KBM-7 (cell line): ENCODE measurements at regions not wholly inside any gene's neighbourhood (a gene's known extent, or its start where the extent isn't known, plus 50 kb on each side); places are given as distances from the start of the nearest gene placed in this dataset.
"Not testable (repeated sequence)": the region's sequence is repeated elsewhere in the genome, so short reads cannot be mapped to it uniquely, and the experiment has no call there.

ENCODE experiments used
- DNase-seq: peaks from one replicate; pipeline ENCODE4 v3.0.0-alpha.2; 2015
- in situ Hi-C: fragments of 300-500 bp; cut with MboI; formaldehyde crosslinking; loops from 2 replicates; pipeline ENCODE4 v1.14.3; 2020; ENCODE audit warnings: low sequenced_read_pairs, low pct_unique_long_range_greater_than_20kb, mixed read lengths

GRCh38 chr16:85199880-85200279 is 87.6 kb upstream of the CIBAR2 start:
- no peak for DNase-seq
- in situ Hi-C loops, result no loop called here

DNA sequence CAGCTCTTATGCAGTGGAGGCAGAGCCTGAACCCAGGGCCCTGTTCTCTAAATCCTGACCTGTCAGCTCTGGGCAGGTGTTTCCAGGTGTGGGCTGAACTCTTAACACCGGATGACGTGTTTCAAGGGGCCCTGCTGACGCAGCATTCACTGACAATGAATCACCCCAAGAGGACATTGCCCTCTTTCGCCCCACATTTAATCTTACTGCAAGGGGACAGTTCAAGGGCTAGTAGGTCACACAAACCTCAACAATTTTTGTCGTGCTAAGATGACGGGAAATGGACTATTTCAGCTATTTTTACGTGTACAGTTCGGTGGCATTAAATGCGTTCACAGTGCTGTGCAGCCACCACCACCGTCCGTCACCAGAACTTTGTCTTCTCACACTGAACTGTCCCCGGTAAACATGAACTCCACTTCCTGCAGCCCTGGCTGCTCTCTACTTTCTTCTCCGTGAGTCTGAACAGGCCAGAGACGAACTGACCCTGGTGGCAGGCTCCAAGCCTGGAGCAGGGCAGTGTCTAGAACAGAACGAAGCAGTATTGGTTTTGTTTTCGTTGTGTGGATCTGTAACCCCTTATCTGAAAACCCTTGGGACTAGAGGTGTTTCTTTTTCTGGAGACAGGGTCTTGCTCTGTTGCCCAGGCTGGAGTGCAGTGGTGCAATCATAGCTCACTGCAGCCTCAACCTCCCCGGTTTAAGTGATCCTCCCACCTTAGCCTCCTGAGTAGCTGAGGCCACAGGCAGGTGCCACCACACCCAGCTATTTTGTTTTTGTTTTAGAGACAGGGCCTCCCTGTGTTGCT is 88.4 kb upstream of the CIBAR2 start:
- in situ Hi-C loops, result no loop called here
- no peak for DNase-seq

DNA sequence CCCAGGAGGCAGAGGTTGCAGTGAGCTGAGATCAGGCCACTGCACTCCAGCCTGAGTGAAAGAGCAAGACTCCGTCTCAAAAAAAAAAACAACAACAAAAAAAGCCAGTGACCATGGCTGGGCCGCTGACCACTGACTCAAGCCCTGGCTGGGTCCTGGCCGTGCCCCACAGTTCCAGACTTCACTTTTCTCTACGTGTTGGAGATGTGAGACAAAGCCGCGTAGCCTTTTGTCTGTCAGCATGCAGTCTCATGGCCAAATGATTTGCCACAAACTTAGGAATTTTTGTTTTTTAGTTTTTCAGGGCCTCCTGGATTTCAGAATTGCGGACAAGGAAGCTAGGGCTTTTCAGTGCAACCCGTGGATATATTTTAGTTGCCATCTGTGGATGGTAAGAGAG is 89.3 kb upstream of the CIBAR2 start:
- in situ Hi-C loops, result no loop called here
- no peak for DNase-seq

DNA sequence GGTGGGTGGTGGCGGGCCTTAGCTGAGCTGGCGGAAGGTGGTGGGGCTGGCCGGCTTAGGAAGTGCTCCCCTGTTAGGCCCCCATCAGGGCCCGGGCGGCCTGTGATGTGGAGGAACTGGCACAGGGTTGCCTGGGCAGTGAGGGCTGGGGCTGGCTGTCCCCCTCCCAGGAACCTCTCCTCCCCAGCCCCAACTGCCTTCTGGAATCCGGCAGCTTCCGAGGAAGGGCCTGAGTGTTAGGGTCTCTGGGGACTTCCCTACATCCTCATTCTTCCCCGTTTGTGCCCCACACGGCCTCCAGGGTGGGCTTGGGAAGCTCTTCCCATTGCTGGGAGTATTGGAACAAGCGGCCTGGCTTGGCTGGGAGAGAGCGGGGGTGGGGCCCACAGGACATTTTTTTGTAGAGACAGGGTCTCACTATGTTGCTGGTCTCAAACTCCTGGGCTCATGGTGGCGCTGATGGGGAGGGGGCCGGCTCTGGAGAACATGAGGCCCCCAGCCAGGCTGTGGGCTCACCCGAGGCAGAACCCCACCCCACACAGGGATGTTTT is 89.9 kb upstream of the CIBAR2 start:
- in situ Hi-C loops, result no loop called here
- no peak for DNase-seq

DNA sequence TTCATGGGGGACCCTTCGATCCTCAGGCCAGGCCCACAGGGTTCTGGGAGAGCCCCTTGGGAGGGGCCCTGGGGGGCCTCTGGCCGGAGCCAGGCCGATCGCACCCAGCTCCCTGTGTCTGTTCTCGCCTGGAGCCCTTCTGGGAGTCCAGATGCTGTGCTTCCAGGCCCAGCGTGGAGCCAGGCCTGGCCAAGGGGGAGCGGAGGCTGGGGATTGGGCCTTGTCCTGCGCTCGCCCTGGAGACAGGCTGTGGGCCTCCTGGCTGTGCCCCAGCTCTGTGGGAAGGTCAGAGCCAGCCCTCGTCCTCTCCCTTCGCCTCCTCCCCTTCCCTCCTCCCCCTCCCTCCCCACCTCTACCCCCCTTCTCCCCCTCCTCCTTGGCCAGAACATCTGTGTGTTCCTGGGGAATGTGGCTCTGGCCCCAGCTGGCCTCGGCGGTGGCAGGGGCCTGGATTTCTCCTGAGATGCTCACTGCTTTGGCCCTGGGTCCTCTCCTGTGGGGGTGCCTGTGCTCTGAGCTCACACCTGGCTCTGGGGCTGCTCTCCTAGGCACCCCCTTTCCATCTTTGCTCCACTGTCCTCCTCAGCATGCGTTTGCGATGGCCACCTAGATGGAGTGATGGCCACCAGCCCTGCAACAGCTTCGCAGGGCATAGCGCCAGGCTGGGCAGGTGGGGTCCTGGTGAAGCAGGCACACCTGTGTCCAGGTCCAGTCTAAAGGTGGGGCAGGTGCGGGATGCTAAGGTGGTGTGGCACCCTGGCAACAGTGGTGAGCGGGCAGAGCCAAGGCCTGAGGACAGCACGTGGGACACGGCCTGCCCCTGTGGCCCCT is 90.6 kb upstream of the CIBAR2 start:
- in situ Hi-C loops, result no loop called here
- no peak for DNase-seq

GRCh38 chr16:85203462-85203813 is 91.2 kb upstream of the CIBAR2 start:
- in situ Hi-C loops, result no loop called here
- DNase-seq, result no peak

- no peak for DNase-seq
- in situ Hi-C loops, result no loop called here
These were observed 92.2 kb upstream of the CIBAR2 start for GRCh38 chr16:85204242-85205010.

DNA sequence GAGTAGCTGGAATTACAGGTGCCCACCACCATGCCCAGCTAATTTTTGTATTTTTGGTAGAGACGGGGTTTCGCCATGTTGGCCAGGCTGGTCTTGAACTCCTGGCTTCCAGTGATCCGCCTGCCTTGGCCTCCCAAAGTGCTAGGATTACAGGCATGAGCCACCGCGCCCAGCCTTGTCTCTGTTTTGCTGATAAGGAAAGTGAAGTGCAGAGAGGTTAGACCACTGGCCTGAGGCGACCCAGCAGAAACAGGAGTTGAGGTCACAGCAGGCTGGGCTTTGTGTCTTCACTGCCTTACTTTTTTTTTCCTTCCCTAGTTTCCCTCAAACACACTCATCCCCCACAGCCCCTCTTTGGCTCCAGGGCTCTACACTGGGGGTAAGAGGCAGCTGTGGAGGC is 93.0 kb upstream of the CIBAR2 start:
- DNase-seq, in situ Hi-C loops: not testable (repeated sequence)

- in situ Hi-C loops, result no loop called here
- DNase-seq, result no peak
These were observed 93.6 kb upstream of the CIBAR2 start for GRCh38 chr16:85205747-85206471.

- no peak for DNase-seq
- in situ Hi-C loops, result no loop called here
These were observed 94.4 kb upstream of the CIBAR2 start for GRCh38 chr16:85206472-85207356.

GRCh38 chr16:85207357-85207921 is 95.2 kb upstream of the CIBAR2 start:
- no peak for DNase-seq
- in situ Hi-C loops, result no loop called here

GRCh38 chr16:85208181-85208580 is 95.9 kb upstream of the CIBAR2 start:
- no peak for DNase-seq
- in situ Hi-C loops, result no loop called here

- in situ Hi-C loops, result no loop called here
- DNase-seq, result no peak
These were observed 96.6 kb upstream of the CIBAR2 start for GRCh38 chr16:85208643-85209520.

DNA sequence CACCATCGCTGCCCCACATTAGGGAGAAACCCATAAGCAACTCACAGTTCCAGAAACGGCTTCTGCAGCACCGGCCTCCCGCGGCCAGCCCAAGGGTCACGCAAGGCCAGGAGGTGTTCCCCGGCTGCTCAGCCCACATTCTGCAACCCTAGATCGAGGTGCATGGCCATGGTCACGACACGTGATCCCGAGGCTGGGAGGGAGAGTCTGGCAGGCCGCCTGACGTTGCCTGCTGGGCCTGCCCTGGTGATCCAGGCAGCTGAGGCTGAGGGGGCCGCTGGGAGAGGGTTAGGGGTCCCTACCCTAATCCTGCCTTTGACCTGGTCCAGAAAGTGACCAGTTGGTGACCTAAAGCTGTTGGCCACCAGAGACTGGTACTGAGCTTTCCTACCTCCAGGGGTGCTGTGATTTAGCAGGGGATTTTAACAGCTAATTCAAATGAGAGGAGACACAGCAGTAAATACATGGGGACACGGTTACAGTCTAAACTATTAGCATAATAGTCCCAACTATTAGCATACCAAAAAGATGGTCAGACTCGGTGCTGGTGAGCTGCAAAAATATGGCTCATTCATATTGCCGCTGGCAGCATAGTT is 97.4 kb upstream of the CIBAR2 start:
- in situ Hi-C loops, result no loop called here
- DNase-seq, result no peak

- DNase-seq, result no peak
- in situ Hi-C loops, result no loop called here
These were observed 98.3 kb upstream of the CIBAR2 start for GRCh38 chr16:85210423-85211169.

DNA sequence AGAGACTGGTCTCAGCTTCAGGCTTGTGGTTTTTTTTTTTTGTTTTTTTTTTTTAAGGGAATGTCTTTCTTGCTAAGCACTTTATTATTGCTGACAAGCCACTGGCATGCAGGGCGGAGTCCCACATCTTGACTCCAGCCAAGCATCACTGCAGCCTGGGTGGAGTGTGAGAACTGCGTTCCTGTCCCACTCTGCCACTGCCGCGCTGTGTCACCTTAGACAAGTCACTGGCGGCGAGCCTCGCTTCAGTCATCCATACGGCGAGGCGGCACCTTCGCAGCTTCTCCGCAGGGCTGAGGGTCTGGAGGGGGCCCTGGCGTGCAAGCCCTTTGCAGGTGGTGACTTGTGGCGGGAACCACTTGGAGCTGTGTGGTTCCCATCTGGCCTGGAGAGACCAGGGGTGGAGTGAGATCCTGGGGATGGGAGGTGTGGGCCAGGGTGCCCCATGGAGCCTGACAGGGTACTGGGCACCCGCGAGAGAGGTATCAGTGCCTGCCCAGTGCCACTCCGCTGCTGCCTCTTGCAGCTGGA is 99.1 kb upstream of the CIBAR2 start:
- in situ Hi-C loops, result no loop called here
- no peak for DNase-seq
